ENCODE measurements at regions not wholly inside any gene's neighbourhood (a gene's known extent, or its start where the extent isn't known, plus 50 kb on each side); places are given as distances from the start of the nearest gene placed in this dataset.
A peak's percentile ranks its signal among the peaks of the same experiment; 100 is the strongest.

- in situ Hi-C loops (cut with MboI; ENCODE audit: low sequenced_read_pairs in 4 of 4) = no loop called here
- peaks cover 0 to 6% (median 5%) of the 10 kb centered on the region in 3 donors for H3K27me3 ChIP-seq
- H3K36me3 ChIP-seq = no peaks in the 10 kb centered on the region
- H3K4me1 ChIP-seq = no peaks in the 10 kb centered on the region
- TF ChIP-seq POLR2A (IDR thresholded peaks at IDR 0.05) (no peak), CTCF (IDR thresholded peaks at IDR 0.05 in 4 of 5, conservative IDR thresholded peaks at IDR 0.05 in 1 of 5) (no peak)
- intact Hi-C loops (cut with DNase I; ENCODE audit: low total_unique reads) = no loop called here
- H3K27ac ChIP-seq = peak overlapping the region in 1 of 4 donors; percentile 7
- DNase-seq (no peak), ATAC-seq (no peak)
- H3K9me3 ChIP-seq = no peaks in the 10 kb centered on the region
- peak overlapping the region in 1 of 4 donors; percentile 10 for H3K4me3 ChIP-seq
Measured at GRCh38 chr6:7672066-7673062, 53.5 kb upstream of the BMP6 start.

GRCh38 chr6:7673063-7673536 is 52.8 kb upstream of the BMP6 start:
- H3K4me1 ChIP-seq = no peaks in the 10 kb centered on the region
- ATAC-seq = peak in 1 of 2 donors; percentile 39
- intact Hi-C loops (cut with DNase I; ENCODE audit: low total_unique reads) = no loop called here
- peak overlapping the region in 1 of 4 donors; percentile 7 for H3K27ac ChIP-seq
- TF ChIP-seq CTCF (IDR thresholded peaks at IDR 0.05 in 4 of 5, conservative IDR thresholded peaks at IDR 0.05 in 1 of 5) (no peak), POLR2A (IDR thresholded peaks at IDR 0.05) (no peak)
- H3K4me3 ChIP-seq = peak overlapping the region in 3 of 4 donors; percentile 10 to 22 (median 13)
- H3K36me3 ChIP-seq = no peaks in the 10 kb centered on the region
- no peaks in the 10 kb centered on the region for H3K9me3 ChIP-seq
- peaks cover 0 to 6% (median 5%) of the 10 kb centered on the region in 3 donors for H3K27me3 ChIP-seq
- peak in 1 of 2 donors; percentile 62 for DNase-seq
- in situ Hi-C loops (cut with MboI; ENCODE audit: low sequenced_read_pairs in 4 of 4) = no loop called here

GRCh38 chr6:7674291-7674690 is 51.6 kb upstream of the BMP6 start:
- peaks cover 0 to 8% (median 6%) of the 10 kb centered on the region in 3 donors for H3K27me3 ChIP-seq
- ATAC-seq (no peak), DNase-seq (no peak)
- H3K4me1 ChIP-seq = no peaks in the 10 kb centered on the region
- H3K36me3 ChIP-seq = no peaks in the 10 kb centered on the region
- intact Hi-C loops (cut with DNase I; ENCODE audit: low total_unique reads) = no loop called here
- H3K9me3 ChIP-seq = no peaks in the 10 kb centered on the region
- TF ChIP-seq CTCF (IDR thresholded peaks at IDR 0.05 in 4 of 5, conservative IDR thresholded peaks at IDR 0.05 in 1 of 5) (no peak), POLR2A (IDR thresholded peaks at IDR 0.05) (no peak)
- in situ Hi-C loops (cut with MboI; ENCODE audit: low sequenced_read_pairs in 4 of 4) = no loop called here
- H3K27ac ChIP-seq = no peak overlapping the region
- no peak overlapping the region for H3K4me3 ChIP-seq

- no peak overlapping the region for H3K4me3 ChIP-seq
- DNase-seq (no peak), ATAC-seq (no peak)
- H3K9me3 ChIP-seq = no peaks in the 10 kb centered on the region
- TF ChIP-seq CTCF (IDR thresholded peaks at IDR 0.05 in 4 of 5, conservative IDR thresholded peaks at IDR 0.05 in 1 of 5) = no peak
- TF ChIP-seq POLR2A (IDR thresholded peaks at IDR 0.05) = no peak
- no peaks in the 10 kb centered on the region for H3K36me3 ChIP-seq
- no peak overlapping the region for H3K27ac ChIP-seq
- intact Hi-C loops (cut with DNase I; ENCODE audit: low total_unique reads) (no loop called here), in situ Hi-C loops (cut with MboI; ENCODE audit: low sequenced_read_pairs in 4 of 4) (no loop called here)
- H3K4me1 ChIP-seq = no peaks in the 10 kb centered on the region
- H3K27me3 ChIP-seq = peaks cover 0 to 8% (median 7%) of the 10 kb centered on the region in 3 donors
Measured at GRCh38 chr6:7675353-7675945, 50.5 kb upstream of the BMP6 start.

All from gastrocnemius medialis (tissue), 4 donors.